ENCODE measurements at regions not wholly inside any gene's neighbourhood (a gene's known extent, or its start where the extent isn't known, plus 50 kb on each side); places are given as distances from the start of the nearest gene placed in this dataset.

DNA sequence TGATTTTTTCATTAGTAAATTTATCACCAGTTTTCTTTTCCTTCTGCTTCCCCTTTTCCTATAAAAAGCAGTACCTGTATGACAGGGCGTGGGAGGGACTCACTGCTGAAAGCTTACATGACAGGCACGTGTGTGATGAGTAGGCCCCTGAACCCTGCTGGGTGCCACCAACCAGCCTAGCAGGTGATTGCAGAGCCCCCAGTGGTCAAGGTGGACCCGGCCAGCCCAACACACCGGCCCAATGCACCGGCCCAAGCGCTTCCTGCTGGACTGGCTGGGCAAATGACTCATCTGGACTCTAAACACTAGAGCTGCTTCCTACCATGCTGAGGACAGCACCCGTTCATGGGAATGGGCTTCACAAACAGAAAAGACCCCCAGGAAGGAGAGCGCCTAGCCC lies 89.8 kb upstream of the TMEM72 start:
- ATAC-seq: peak; percentile 65
- TF ChIP-seq, protein P1, sequence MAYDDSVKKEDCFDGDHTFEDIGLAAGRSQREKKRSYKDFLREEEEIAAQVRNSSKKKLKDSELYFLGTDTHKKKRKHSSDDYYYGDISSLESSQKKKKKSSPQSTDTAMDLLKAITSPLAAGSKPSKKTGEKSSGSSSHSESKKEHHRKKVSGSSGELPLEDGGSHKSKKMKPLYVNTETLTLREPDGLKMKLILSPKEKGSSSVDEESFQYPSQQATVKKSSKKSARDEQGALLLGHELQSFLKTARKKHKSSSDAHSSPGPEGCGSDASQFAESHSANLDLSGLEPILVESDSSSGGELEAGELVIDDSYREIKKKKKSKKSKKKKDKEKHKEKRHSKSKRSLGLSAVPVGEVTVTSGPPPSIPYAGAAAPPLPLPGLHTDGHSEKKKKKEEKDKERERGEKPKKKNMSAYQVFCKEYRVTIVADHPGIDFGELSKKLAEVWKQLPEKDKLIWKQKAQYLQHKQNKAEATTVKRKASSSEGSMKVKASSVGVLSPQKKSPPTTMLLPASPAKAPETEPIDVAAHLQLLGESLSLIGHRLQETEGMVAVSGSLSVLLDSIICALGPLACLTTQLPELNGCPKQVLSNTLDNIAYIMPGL (CRISPR knock-in tag; IDR thresholded peaks at IDR 0.05): no peak
- TF ChIP-seq ZFP30 (CRISPR knock-in tag; IDR thresholded peaks at IDR 0.05; ENCODE audit: borderline replicate concordance) (no peak), FOXK1 (CRISPR knock-in tag; IDR thresholded peaks at IDR 0.05; ENCODE audit: borderline replicate concordance) (no peak), NCOA1 (IDR thresholded peaks at IDR 0.05; ENCODE audit: low read depth) (no peak), ZNF77 (CRISPR knock-in tag; IDR thresholded peaks at IDR 0.05) (no peak), ZKSCAN3 (CRISPR knock-in tag; IDR thresholded peaks at IDR 0.05) (no peak), BHLHE40 (IDR thresholded peaks at IDR 0.05; ENCODE audit: low read length) (peak; percentile 52; the same call in 1 of the 2 replicates), SNIP1 (IDR thresholded peaks at IDR 0.05; ENCODE audit: low read depth) (no peak), CTCF (IDR thresholded peaks at IDR 0.05 in 2 of 3, conservative IDR thresholded peaks at IDR 0.05 in 1 of 3; ENCODE audit: insufficient read depth in 2 of 3, low read depth in 1 of 3, low read length in 3 of 3) (peak; percentile 5 to 50 (median 19); a peak in 2 of 6 replicates), ZNF717 (CRISPR knock-in tag; IDR thresholded peaks at IDR 0.05) (no peak)
- no peak for DNase-seq (ENCODE audit: extremely low read depth in 1 of 4, low spot score in 3 of 4)
- H3K4me1 ChIP-seq (replicated peaks in 1 of 2; ENCODE audit: control insufficient read depth in 2 of 2, insufficient read depth in 2 of 2, low read length in 2 of 2): no peaks in the 10 kb centered on the region
- no TSS peak for BruUV-seq (replicated peaks)
- ChIA-PET POLR2A (no interaction called here), CTCF (ENCODE audit: low intra/inter-chr PET ratio) (no interaction called here)
- in situ Hi-C loops (cut with MboI) (no loop called here), intact Hi-C loops (cut with micrococcal nuclease) (no loop called here)
- H3K79me2 ChIP-seq (ENCODE audit: control insufficient read depth, insufficient read depth, low read length): no peaks in the 10 kb centered on the region
- H3K9me1 ChIP-seq (ENCODE audit: control insufficient read depth, insufficient read depth, low read length): no peaks in the 10 kb centered on the region
- 1% methylated on average over 8 of the region's 8 CpGs for WGBS (ENCODE audit: insufficient coverage, low coverage, missing lambda C conversion rate)
- no peak overlapping the region for H2AFZ ChIP-seq (ENCODE audit: low read depth, low read length)
- no peak overlapping the region for H3K4me2 ChIP-seq (ENCODE audit: insufficient read depth, low read length)
- no peak overlapping the region for H3K9ac ChIP-seq (ENCODE audit: insufficient read depth in 1 of 2, low read depth in 2 of 2, low read length in 2 of 2)
- H4K20me1 ChIP-seq (replicated peaks; ENCODE audit: control insufficient read depth, insufficient read depth, low read length): no peaks in the 10 kb centered on the region
- H3K9me3 ChIP-seq (replicated peaks; ENCODE audit: control insufficient read depth, insufficient read depth, low read depth, low read length): no peaks in the 10 kb centered on the region
- H3K27ac ChIP-seq (ENCODE audit: extremely low read depth, low read depth, low read length): no peak overlapping the region
- FAIRE-seq: no peak
- H3K4me3 ChIP-seq: no peak overlapping the region
- no peaks in the 10 kb centered on the region for H3K36me3 ChIP-seq (ENCODE audit: control insufficient read depth, insufficient read depth, low read length)
- peaks cover 0 to 23% of the 10 kb centered on the region in 2 experiments; a peak in 3 of 5 replicates for H3K27me3 ChIP-seq (ENCODE audit: control insufficient read depth in 2 of 2, insufficient read depth in 2 of 2, low read length in 2 of 2)

All from K562 (cell line).